ENCODE measurements at regions not wholly inside any gene's neighbourhood (a gene's known extent, or its start where the extent isn't known, plus 50 kb on each side); places are given as distances from the start of the nearest gene placed in this dataset.

GRCh38 chr4:143089291-143089690, 95.4 kb upstream of the USP38 start:
- H3K4me3 ChIP-seq (ENCODE audit: low read depth, low read length) = no peak overlapping the region
- no peak for TF ChIP-seq CTCF (IDR thresholded peaks at IDR 0.05; ENCODE audit: low read depth, low read length)

GRCh38 chr4:143089847-143090246, 94.9 kb upstream of the USP38 start:
- H3K4me3 ChIP-seq (ENCODE audit: low read depth, low read length) = no peak overlapping the region
- TF ChIP-seq CTCF (IDR thresholded peaks at IDR 0.05; ENCODE audit: low read depth, low read length) = no peak

DNA sequence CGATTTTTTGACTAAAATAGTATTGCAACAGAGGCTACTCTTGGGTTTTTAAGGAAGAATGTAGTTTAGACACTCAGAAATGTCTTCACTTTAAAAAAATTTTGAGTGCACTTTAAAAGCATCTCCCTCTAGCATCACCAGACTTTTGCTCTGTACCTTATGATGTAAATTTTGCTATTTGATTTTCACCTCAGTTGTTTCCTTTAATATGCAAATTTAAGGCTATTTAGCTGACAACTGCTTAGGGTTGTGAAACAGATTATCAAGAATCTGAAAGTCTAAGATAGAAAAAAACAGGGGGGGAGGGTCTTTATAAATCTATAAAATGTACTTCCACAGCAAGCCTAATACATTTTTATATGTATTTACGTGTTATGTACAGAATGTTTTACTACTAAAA, 92.9 kb upstream of the USP38 start:
- TF ChIP-seq CTCF (IDR thresholded peaks at IDR 0.05; ENCODE audit: low read depth, low read length) = no peak
- no peak overlapping the region for H3K4me3 ChIP-seq (ENCODE audit: low read depth, low read length)

- TF ChIP-seq CTCF (IDR thresholded peaks at IDR 0.05; ENCODE audit: low read depth, low read length) = no peak
- no peak overlapping the region for H3K4me3 ChIP-seq (ENCODE audit: low read depth, low read length)
Observed at GRCh38 chr4:143095447-143095846, 89.3 kb upstream of the USP38 start.

DNA sequence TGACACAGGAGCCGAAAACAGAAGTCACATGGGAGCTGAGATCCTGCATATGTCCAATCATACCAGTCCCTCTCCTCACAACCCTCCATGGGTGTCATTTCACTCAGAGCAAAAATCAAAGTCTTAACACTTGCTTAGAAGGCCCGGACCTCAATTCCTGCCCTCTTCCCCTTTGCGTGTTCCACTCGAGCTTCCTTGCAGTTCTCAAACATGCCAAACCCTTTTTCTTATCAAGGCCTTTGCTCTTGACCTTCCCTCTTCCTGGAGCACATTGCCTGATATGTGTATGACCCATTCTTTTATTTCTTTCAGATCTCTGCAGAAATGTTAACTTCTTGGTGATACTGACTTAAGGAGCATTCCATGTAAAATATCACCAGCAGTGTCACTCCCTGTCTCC, 87.0 kb upstream of the USP38 start:
- H3K4me3 ChIP-seq (ENCODE audit: low read depth, low read length) = no peak overlapping the region
- no peak for TF ChIP-seq CTCF (IDR thresholded peaks at IDR 0.05; ENCODE audit: low read depth, low read length)

- TF ChIP-seq CTCF (IDR thresholded peaks at IDR 0.05; ENCODE audit: low read depth, low read length) = no peak
Observed at GRCh38 chr4:143099693-143100092, 85.0 kb upstream of the USP38 start.

GRCh38 chr4:143109376-143109775, 75.3 kb upstream of the USP38 start:
- H3K4me3 ChIP-seq (ENCODE audit: low read depth, low read length) = no peak overlapping the region
- no peak for TF ChIP-seq CTCF (IDR thresholded peaks at IDR 0.05; ENCODE audit: low read depth, low read length)

More at GRCh38 chr4:143099693-143100092, 85.0 kb upstream of the USP38 start:
- no peak overlapping the region for H3K4me3 ChIP-seq (ENCODE audit: low read depth, low read length)
